CD4-positive, alpha-beta T cell (primary cell): ENCODE measurements at regions not wholly inside any gene's neighbourhood (a gene's known extent, or its start where the extent isn't known, plus 50 kb on each side); places are given as distances from the start of the nearest gene placed in this dataset.

Source experiments
- ATAC-seq: fragments of 200-7000 bp; cut with Tn5 transposase; one replicate; pipeline ENCODE4 v1.10.0; 2022; ENCODE audit warnings: mild to moderate bottlenecking; ENCODE audit not compliant: poor library complexity
- CTCF ChIA-PET: fragments of 350-600 bp; sonication (Branson Sonifier 250); formaldehyde crosslinking; loops from one replicate; lab custom pipeline; 2021; ENCODE audit warnings: antibody characterized with exemption, inconsistent platforms; lab: Charles Lee
- POLR2A ChIA-PET: fragments of 350-600 bp; sonication (Branson Sonifier 250); formaldehyde crosslinking; loops from one replicate; lab custom pipeline; 2021; ENCODE audit warnings: antibody characterized with exemption, inconsistent platforms; lab: Charles Lee
- DNase-seq, 14 experiments: peaks; one replicate each; pipeline ENCODE4 v3.0.0-alpha.2; 2013 to 2020; ENCODE audit warnings: mixed read lengths in 2 of 14
- H3K27ac ChIP-seq, 2 donors: one replicate each; pipeline versions ENCODE4 v1.5.1 to v1.7.0; 2013; ENCODE audit warnings: low read length in 2 of 2, low read depth in 1 of 2, mild to moderate bottlenecking in 1 of 2
- H3K27me3 ChIP-seq, 2 experiments: 1 replicate in 1 of 2; 2 replicates in 1 of 2; pipeline versions ENCODE4 v1.6.1 to v1.7.0; 2013; ENCODE audit warnings: low read length in 2 of 2, control low read depth in 1 of 2, mild to moderate bottlenecking in 1 of 2, moderate library complexity in 1 of 2; ENCODE audit not compliant: insufficient read depth in 2 of 2, control insufficient read depth in 1 of 2
- H3K36me3 ChIP-seq: one replicate; pipeline ENCODE4 v1.6.1; 2013; ENCODE audit warnings: low read length, control low read depth; ENCODE audit not compliant: insufficient read depth
- H3K4me1 ChIP-seq: one replicate; pipeline ENCODE4 v1.6.1; 2013; ENCODE audit warnings: low read length, control low read depth; ENCODE audit not compliant: insufficient read depth
- H3K4me3 ChIP-seq: one replicate; pipeline ENCODE4 v1.5.1; 2013; ENCODE audit warnings: mild to moderate bottlenecking, low read length, moderate library complexity
- H3K9me3 ChIP-seq, 2 experiments: 1 replicate in 1 of 2; 2 replicates in 1 of 2; pipeline versions ENCODE4 v1.6.1 to v1.7.0; 2013; ENCODE audit warnings: low read length in 2 of 2, mild to moderate bottlenecking in 2 of 2, control low read depth in 1 of 2, moderate library complexity in 1 of 2; ENCODE audit not compliant: control insufficient read depth in 1 of 2, insufficient read depth in 1 of 2
- H3K27ac Mint-ChIP-seq: one replicate; pipeline ENCODE4 v1.8.0; 2020; ENCODE audit warnings: mixed read lengths
- H3K27me3 Mint-ChIP-seq: one replicate; pipeline ENCODE4 v1.8.0; 2021; ENCODE audit warnings: mixed read lengths
- H3K36me3 Mint-ChIP-seq: one replicate; pipeline ENCODE4 v1.8.0; 2021; ENCODE audit warnings: low read depth, mixed read lengths
- H3K4me1 Mint-ChIP-seq: one replicate; pipeline ENCODE4 v1.8.0; 2021; ENCODE audit warnings: low read depth, mixed read lengths
- H3K4me3 Mint-ChIP-seq: one replicate; pipeline ENCODE4 v1.8.0; 2020; ENCODE audit warnings: mild to moderate bottlenecking, mixed read lengths
- H3K9me3 Mint-ChIP-seq: one replicate; pipeline ENCODE4 v1.8.0; 2020; ENCODE audit warnings: mixed read lengths
- intact Hi-C, 2 experiments: fragments of 100-400 bp; cut with DNase I in 1 of 2; cut with micrococcal nuclease in 1 of 2; formaldehyde crosslinking; loops; one replicate each; pipeline versions ENCODE4 v1.15.1 to v1.9.0; 2023 to 2025; cut with DNase I, micrococcal nuclease
- TF ChIP-seq, protein P1 (sequence below): fragments of 200-600 bp; IDR thresholded peaks from one replicate; pipeline ENCODE4 v1.8.0; 2022; ENCODE audit warnings: antibody characterized with exemption, mild to moderate bottlenecking

- no peaks in the 10 kb centered on the region for H3K27me3 Mint-ChIP-seq
- ChIA-PET CTCF (no interaction called here), POLR2A (no interaction called here)
- H3K4me3 Mint-ChIP-seq, result no peak overlapping the region
- ATAC-seq, result no peak
- no peak for DNase-seq
- H3K4me1 Mint-ChIP-seq, result no peaks in the 10 kb centered on the region
- H3K9me3 Mint-ChIP-seq, result no peaks in the 10 kb centered on the region
- Histone ChIP-seq H3K4me3 (no peak overlapping the region), H3K4me1 (no peaks in the 10 kb centered on the region), H3K9me3 (peaks cover 0 to 11% of the 10 kb centered on the region in 2 experiments), H3K27me3 (no peaks in the 10 kb centered on the region), H3K36me3 (no peaks in the 10 kb centered on the region), H3K27ac (no peak overlapping the region)
- TF ChIP-seq, protein P1, sequence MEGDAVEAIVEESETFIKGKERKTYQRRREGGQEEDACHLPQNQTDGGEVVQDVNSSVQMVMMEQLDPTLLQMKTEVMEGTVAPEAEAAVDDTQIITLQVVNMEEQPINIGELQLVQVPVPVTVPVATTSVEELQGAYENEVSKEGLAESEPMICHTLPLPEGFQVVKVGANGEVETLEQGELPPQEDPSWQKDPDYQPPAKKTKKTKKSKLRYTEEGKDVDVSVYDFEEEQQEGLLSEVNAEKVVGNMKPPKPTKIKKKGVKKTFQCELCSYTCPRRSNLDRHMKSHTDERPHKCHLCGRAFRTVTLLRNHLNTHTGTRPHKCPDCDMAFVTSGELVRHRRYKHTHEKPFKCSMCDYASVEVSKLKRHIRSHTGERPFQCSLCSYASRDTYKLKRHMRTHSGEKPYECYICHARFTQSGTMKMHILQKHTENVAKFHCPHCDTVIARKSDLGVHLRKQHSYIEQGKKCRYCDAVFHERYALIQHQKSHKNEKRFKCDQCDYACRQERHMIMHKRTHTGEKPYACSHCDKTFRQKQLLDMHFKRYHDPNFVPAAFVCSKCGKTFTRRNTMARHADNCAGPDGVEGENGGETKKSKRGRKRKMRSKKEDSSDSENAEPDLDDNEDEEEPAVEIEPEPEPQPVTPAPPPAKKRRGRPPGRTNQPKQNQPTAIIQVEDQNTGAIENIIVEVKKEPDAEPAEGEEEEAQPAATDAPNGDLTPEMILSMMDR, result no peak
- H3K27ac Mint-ChIP-seq, result no peak overlapping the region
- no peaks in the 10 kb centered on the region for H3K36me3 Mint-ChIP-seq
- intact Hi-C loops, result loop anchor here in 1 of 2 experiments (10.0 kb wide), 1 partner anchor 62 kb away; no protein-coding TSS in a partner anchor
Observed at GRCh38 chr17:70473049-70473448, 303.7 kb downstream of the KCNJ2 start.

GRCh38 chr17:70476368-70476767 lies 307.0 kb downstream of the KCNJ2 start:
- no peak overlapping the region for H3K27ac ChIP-seq
- H3K36me3 ChIP-seq, result no peaks in the 10 kb centered on the region
- no peaks in the 10 kb centered on the region for H3K36me3 Mint-ChIP-seq
- H3K4me1 Mint-ChIP-seq, result no peaks in the 10 kb centered on the region
- H3K4me3 Mint-ChIP-seq, result no peak overlapping the region
- no peaks in the 10 kb centered on the region for H3K27me3 ChIP-seq
- intact Hi-C loops, result loop anchor here in 1 of 2 experiments (10.0 kb wide), 1 partner anchor 58 kb away; no protein-coding TSS in a partner anchor
- no peaks in the 10 kb centered on the region for H3K9me3 Mint-ChIP-seq
- peaks cover 0 to 11% of the 10 kb centered on the region in 2 experiments for H3K9me3 ChIP-seq
- no peaks in the 10 kb centered on the region for H3K4me1 ChIP-seq
- no peak for ATAC-seq
- H3K27ac Mint-ChIP-seq, result no peak overlapping the region
- no peak overlapping the region for H3K4me3 ChIP-seq
- TF ChIP-seq, protein P1, result no peak
- ChIA-PET CTCF (no interaction called here), POLR2A (no interaction called here)
- H3K27me3 Mint-ChIP-seq, result no peaks in the 10 kb centered on the region
- no peak for DNase-seq

- H3K36me3 ChIP-seq, result no peaks in the 10 kb centered on the region
- Mint-ChIP-seq H3K27me3 (no peaks in the 10 kb centered on the region), H3K27ac (no peak overlapping the region), H3K9me3 (no peaks in the 10 kb centered on the region), H3K4me1 (no peaks in the 10 kb centered on the region), H3K4me3 (no peak overlapping the region), H3K36me3 (no peaks in the 10 kb centered on the region)
- no peaks in the 10 kb centered on the region for H3K27me3 ChIP-seq
- no peak overlapping the region for H3K27ac ChIP-seq
- TF ChIP-seq, protein P1, result no peak
- CTCF ChIA-PET, result no interaction called here
- no peak overlapping the region for H3K4me3 ChIP-seq
- intact Hi-C loops, result loop anchor here in 1 of 2 experiments (10.0 kb wide), 1 partner anchor 56 kb away; no protein-coding TSS in a partner anchor
- ATAC-seq, result no peak
- peaks cover 0 to 8% of the 10 kb centered on the region in 2 experiments for H3K9me3 ChIP-seq
- no peak for DNase-seq
- POLR2A ChIA-PET, result no interaction called here
- no peaks in the 10 kb centered on the region for H3K4me1 ChIP-seq
Observed at GRCh38 chr17:70478902-70479301, 309.6 kb downstream of the KCNJ2 start.
